ENCODE measurements at regions not wholly inside any gene's neighbourhood (a gene's known extent, or its start where the extent isn't known, plus 50 kb on each side); places are given as distances from the start of the nearest gene placed in this dataset.
"Not testable (repeated sequence)": the region's sequence is repeated elsewhere in the genome, so short reads cannot be mapped to it uniquely, and the experiment has no call there.

DNA sequence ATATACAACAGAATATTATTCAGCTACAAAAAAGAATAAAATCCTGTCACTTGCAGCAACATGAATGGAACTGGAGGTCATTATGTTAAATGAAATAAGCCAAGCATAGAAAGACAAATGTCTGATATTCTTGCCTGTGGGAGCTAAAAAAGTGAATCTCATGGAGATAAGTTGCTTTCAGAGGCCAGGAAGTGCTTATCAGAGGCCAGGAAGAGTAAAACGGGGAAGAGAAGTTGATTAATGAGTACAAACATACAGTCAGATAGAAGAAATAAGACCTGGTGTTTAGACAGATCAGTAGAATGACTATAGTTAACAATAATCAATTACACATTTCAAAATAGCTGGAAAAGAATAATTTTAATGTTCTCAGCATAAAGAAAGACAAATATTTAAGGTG is 54.4 kb upstream of the CPHXL start:
- no peak for DNase-seq

DNA sequence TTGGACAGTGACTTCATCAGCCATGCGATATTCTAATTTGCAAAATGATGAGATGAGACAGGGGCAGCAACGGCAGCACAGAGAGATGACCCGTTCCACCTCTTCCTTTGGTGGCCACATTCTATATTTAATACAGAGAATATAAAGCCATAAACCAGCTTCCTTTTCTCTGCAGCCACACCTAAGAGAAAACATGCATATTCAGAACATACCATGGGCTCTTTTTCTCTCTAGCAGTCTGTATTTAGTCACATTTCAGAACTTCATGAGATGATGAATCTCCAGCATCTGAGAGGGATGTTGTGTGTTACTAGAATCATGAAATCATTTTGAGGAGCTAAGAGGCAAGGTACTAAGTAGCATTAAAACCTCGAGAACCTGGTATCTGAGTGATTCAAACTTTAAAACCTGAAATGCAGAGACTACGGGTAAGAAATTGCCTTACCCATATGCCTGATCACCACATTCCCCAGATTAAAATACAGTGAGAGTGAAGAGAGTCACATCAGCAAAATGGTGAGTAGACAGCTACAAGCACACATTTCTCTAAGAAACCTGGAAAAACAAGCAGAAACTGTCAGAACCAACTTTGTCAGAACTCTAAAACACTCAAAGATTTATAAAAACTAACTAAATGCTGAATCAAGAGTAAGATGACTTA is 55.5 kb upstream of the CPHXL start:
- DNase-seq, result no peak

- DNase-seq, result no peak
Measured at GRCh38 chr16:75787440-75787839, 61.1 kb upstream of the CPHXL start.

DNA sequence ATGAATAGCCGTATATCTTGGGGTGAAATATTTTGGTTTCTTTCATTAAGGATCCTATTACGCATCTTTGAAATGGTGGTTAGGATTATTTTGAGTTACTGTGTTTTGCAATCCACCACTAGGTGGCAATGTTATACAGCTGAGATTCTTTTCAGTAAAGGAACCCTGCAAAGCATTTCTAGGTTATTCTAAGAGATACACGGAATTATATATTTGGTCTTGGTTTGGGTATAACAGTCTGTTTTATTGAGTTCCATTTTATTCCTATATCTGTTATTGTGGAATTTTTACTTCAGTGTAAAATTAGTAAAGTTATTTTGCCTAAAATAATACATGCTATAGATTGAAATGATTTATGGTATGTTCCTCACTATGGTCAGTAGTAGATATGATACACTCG is 62.9 kb upstream of the CPHXL start:
- no peak for DNase-seq

DNA sequence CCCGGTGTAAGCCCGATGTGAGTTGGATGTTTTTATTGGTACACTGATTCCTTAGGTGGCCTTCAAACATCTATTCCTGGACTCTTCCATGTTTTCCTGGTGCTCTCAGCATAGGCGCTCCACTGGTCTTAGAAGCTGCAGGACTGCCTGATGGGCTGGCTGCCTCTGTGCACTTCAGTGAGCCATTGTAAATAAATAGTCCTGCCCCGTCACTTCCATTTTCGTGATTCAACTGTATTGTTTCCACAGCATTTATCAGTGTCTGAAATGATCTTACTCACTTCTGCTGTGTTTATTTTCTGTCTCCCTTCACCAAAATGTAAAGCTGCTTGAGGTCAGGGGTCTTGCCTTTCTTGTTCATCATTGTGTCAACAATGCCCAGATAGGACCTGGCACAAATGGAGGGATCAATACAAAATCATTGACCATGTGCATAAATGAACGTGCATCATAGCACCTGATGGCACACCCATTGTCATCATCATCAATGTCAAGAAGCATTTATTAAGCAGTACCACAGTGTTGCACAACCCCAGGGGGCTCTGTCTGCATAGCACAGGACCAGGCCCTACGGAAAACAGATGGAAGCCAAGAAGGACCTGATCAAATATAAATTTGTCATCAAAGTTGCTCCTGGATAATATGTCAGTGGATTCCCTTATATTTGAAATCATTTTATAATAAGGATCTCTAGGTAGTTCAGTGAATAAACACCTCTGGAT is 66.6 kb upstream of the CPHXL start:
- no peak for DNase-seq

GRCh38 chr16:75793641-75794040 is 67.4 kb upstream of the CPHXL start:
- DNase-seq, result no peak

DNA sequence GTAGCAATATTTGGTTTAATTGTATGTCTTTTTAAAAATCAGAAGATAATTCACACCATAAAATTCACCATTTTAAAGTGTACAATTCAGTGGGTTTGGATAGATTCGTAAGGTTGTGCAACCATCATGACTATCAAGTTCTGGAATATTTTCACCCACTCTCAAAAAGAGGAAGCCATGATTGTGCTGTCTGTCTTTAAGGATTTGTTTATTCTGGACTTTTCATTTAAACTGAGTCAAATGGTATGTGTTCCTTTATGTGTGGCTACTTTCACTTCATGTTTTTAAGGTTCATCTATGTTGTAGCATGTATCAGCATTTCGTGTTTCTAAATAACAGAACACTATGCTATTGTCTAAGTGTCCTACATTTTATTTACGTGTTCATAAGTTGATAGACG is 68.1 kb upstream of the CPHXL start:
- no peak for DNase-seq

GRCh38 chr16:75798714-75799113 is 72.4 kb upstream of the CPHXL start:
- DNase-seq, result no peak

- no peak for DNase-seq
Measured at GRCh38 chr16:75801307-75801706, 75.0 kb upstream of the CPHXL start.

DNA sequence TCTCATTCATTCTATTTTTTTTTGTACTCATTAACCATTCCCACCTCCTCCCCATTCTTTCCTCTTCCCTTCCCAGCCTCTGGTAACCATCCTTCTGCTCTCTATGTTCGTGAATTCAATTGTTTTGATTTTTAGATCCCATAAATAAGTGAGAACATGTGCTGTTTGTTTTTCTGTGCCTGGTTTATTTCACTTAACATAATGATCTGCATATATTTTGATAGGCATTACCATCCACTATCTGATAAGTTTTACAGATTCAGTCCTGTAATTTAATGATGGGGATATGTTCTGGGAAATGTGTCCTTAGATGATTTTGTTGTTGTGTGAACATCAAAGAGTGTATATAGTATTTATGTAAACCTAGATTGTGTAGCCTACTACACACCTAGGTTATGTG is 77.5 kb upstream of the CPHXL start:
- no peak for DNase-seq

GRCh38 chr16:75804368-75804767 is 78.1 kb upstream of the CPHXL start:
- DNase-seq, result no peak

- no peak for DNase-seq
Measured at GRCh38 chr16:75805946-75806345, 79.7 kb upstream of the CPHXL start.

- no peak for DNase-seq
Measured at GRCh38 chr16:75806487-75806886, 80.2 kb upstream of the CPHXL start.

GRCh38 chr16:75810342-75810741 is 84.1 kb upstream of the CPHXL start:
- no peak for DNase-seq

DNA sequence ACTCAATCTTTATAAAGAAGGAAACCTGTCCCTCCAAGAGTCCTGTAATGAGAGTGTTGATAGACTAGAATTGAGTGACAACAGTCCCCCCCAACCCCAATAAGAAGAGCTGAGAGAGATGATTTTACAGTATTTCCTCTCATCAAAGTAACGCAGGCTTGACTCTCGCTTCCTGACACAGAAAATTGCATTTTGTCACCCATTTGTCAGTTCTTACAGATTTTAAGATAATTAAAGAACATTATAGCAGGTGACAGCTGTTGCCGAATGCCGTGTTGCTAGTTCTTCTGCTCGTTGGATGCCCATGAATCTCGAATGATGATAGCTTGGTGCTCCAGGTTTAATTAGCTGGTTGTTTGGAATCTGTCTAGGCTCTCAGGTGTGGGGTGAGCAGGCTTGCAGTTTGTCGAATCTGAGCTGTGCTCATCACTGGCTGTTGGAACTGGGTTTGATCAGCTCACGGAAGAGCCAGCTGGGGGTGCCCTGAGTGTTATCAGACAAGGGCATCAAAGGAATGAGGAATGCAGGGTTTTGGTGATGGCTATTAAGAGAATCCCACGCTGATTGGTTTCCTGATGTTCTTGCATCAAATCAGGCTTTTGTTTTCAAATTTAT is 84.8 kb upstream of the CPHXL start:
- no peak for DNase-seq

DNA sequence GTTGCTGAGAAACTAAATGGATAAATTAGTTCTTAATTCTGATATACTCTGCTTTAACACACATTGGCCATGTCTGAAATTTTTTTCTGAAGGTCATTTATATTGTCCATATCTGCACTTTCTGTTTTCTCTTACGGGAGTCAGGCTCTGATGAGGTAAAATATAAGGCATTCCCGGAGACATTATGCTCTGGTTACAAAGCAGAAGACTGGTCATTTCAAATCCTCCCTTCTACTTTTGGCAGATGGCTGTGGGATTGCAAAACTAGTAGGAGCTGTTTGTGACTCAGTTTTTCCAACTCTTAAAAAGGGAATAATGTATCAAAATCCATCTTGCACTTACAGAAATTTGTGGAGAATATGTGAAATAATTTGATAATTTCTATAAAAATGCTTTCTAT is 92.2 kb upstream of the CPHXL start:
- no peak for DNase-seq

DNA sequence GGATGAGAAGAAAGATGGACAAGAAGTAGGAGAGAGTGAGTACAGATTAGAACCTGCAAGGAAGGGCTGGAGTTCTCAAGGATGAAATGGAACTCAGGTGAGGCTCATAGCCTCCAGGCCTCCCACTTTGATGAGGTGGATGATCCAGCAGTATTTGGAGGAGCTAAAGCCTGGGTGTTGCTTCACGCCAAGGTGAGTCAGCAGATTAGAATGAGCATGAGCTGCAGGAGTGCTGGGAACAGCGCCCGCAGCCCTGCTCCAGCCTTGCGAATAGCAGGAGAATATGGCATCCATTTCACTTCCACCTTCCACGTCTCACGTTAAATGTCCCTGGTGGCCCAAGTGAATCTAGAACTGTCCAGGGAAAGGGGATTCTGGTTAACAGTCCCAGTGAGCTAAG is 94.4 kb upstream of the CPHXL start:
- no peak for DNase-seq

- DNase-seq, result no peak
Measured at GRCh38 chr16:75821117-75821516, 94.8 kb upstream of the CPHXL start.

DNA sequence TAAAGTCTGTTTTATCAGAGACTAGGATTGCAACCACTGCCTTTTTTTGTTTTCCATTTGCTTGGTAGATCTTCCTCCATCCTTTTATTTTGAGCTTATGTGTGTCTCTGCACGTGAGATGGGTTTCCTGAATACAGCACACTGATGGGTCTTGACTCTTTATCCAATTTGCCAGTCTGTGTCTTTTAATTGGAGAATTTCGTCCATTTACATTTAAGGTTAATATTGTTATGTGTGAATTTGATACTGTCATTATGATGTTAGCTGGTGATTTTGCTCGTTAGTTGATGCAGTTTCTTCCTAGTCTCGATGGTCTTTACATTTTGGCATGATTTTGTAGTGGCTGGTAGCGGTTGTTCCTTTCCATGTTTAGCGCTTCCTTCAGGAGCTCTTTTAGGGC is 99.5 kb upstream of the CPHXL start:
- not testable (repeated sequence) for DNase-seq

DNA sequence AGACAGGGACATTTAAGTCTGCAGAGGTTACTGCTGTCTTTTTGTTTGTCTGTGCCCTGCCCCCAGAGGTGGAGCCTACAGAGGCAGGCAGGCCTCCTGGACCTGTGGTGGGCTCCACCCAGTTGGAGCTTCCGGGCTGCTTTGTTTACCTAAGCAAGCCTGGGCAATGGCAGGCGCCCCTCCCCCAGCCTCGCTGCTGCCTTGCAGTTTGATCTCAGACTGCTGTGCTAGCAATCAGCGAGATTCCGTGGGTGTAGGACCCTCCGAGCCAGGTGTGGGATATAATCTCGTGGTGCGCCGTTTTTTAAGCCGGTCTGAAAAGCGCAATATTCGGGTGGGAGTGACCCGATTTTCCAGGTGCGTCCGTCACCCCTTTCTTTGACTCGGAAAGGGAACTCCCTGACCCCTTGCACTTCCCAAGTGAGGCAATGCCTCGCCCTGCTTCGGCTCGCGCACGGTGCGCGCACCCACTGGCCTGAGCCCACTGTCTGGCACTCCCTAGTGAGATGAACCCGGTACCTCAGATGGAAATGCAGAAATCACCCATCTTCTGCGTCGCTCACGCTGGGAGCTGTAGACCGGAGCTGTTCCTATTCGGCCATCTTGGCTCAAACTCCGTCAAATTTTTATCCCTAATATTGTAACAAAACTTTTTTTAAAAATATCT is 101.2 kb upstream of the CPHXL start:
- not testable (repeated sequence) for DNase-seq

DNA sequence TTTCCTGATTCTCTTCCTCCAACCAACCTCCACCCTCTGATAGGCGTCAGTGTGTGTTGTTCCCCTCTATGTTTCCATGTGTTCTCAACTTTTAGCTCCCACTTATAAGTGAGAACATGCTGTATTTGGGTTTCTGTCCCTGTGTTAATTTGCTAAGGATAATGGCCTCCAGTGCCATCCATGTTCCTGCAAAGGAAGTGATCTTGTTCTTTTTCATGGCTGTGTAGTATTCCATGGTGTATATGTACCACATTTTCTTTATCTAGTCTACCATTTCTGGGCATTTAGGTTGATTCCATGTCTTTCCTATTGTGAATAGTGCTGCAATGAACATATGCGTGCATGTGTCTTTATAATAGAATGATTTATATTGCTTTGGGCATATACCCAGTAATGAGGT is 107.1 kb upstream of the CPHXL start:
- DNase-seq, result not testable (repeated sequence)

DNA sequence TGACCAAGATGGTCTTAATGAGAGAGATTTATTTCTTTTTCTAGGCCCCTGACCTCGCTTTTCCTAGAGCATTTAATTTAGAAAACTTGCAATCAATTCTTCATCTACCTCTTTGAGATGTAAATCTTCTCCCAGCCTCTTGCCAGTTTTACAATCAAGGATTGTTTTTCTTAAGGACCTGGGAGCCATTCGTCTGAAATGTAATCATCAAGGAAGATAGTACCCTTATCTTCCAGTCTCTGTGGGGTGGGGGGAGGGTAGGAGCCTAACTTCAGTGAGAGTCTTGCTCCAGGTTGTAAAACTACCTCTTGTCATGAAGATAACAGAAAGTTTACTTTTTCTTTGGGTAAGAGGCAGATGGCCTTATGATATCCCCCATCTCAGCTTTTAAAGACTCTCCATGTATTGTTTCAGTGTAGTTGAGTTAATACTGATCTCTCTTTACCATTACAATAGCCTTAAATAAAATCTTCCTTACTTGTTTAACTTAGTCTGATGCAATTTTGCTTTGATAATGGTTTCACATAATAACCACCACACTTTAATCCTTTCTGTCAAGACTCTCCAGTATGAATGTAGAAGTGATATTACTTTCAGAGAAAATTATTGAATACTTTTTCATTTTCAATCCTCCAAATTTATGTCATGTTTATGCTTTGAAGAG is 110.2 kb upstream of the CPHXL start:
- no peak for DNase-seq

GRCh38 chr16:75837264-75837663 is 111.0 kb upstream of the CPHXL start:
- DNase-seq, result no peak

Data from NCI-H2081 treated with DMSO at 0.1 percent for 48 hours (cell line).